ENCODE measurements at regions not wholly inside any gene's neighbourhood (a gene's known extent, or its start where the extent isn't known, plus 50 kb on each side); places are given as distances from the start of the nearest gene placed in this dataset.

DNA sequence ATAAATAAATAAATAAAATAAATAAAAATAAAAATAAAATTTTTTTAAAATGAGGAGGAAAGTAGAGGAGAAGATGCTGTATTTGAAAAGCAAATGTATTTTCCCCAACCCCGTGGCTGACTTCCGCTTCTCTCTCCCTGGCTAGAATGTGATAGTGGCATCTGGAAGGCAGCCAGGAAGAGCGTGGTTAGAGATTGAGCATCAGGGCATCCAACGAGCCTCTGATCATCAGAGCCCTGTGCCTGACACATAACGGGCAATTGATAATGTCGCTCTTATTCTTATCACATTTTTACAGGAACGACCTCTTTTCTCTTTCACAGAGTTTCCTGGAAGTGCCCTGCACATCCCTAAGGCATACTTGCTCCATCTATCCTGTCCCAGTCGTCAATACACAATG is 496.9 kb upstream of the TMEM132C start:
- Histone ChIP-seq H3K9me3 (replicated peaks in 1 of 3) (no peaks in the 10 kb centered on the region), H3K27me3 (no peaks in the 10 kb centered on the region), H3K4me3 (no peak overlapping the region), H3K36me3 (replicated peaks in 1 of 2) (no peaks in the 10 kb centered on the region), H3K27ac (no peak overlapping the region), H3K4me1 (replicated peaks in 1 of 2) (no peaks in the 10 kb centered on the region)
- TF ChIP-seq POLR2A (IDR thresholded peaks at IDR 0.05): no peak
- TF ChIP-seq, protein P1, sequence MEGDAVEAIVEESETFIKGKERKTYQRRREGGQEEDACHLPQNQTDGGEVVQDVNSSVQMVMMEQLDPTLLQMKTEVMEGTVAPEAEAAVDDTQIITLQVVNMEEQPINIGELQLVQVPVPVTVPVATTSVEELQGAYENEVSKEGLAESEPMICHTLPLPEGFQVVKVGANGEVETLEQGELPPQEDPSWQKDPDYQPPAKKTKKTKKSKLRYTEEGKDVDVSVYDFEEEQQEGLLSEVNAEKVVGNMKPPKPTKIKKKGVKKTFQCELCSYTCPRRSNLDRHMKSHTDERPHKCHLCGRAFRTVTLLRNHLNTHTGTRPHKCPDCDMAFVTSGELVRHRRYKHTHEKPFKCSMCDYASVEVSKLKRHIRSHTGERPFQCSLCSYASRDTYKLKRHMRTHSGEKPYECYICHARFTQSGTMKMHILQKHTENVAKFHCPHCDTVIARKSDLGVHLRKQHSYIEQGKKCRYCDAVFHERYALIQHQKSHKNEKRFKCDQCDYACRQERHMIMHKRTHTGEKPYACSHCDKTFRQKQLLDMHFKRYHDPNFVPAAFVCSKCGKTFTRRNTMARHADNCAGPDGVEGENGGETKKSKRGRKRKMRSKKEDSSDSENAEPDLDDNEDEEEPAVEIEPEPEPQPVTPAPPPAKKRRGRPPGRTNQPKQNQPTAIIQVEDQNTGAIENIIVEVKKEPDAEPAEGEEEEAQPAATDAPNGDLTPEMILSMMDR (IDR thresholded peaks at IDR 0.05): no peak
- no peak for DNase-seq
- intact Hi-C loops (cut with DNase I): no loop called here
- WGBS, 4 donors: 54 to 59% (median 57%) methylated on average over 8 of the region's 8 CpGs

DNA sequence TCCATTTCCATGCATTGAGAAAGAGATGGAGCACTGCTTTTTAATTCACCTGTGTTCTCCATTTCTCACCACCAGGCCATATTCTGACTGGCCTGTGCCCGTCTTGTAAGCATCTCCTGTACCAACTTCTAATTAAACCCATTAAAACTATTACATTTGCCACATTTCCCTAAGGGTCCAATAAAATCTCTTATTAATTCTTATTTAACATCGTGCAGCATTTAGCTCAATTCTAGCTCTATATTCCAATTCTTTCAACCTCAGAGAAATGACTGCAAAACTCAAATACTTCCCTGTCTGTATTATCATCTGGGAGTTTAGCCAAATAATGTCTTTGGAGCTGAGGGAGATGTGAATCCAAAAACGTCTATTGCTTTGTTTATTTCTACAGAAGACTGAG is 495.4 kb upstream of the TMEM132C start:
- intact Hi-C loops (cut with DNase I): no loop called here
- no peak for TF ChIP-seq POLR2A (IDR thresholded peaks at IDR 0.05)
- TF ChIP-seq, protein P1 (IDR thresholded peaks at IDR 0.05): no peak
- Histone ChIP-seq H3K27ac (no peak overlapping the region), H3K4me3 (no peak overlapping the region), H3K27me3 (no peaks in the 10 kb centered on the region), H3K9me3 (replicated peaks in 1 of 3) (no peaks in the 10 kb centered on the region), H3K4me1 (replicated peaks in 1 of 2) (no peaks in the 10 kb centered on the region), H3K36me3 (replicated peaks in 1 of 2) (no peaks in the 10 kb centered on the region)
- no peak for DNase-seq
- 52 to 64% (median 58%) methylated on average over 3 of the region's 3 CpGs for WGBS, 4 donors

DNA sequence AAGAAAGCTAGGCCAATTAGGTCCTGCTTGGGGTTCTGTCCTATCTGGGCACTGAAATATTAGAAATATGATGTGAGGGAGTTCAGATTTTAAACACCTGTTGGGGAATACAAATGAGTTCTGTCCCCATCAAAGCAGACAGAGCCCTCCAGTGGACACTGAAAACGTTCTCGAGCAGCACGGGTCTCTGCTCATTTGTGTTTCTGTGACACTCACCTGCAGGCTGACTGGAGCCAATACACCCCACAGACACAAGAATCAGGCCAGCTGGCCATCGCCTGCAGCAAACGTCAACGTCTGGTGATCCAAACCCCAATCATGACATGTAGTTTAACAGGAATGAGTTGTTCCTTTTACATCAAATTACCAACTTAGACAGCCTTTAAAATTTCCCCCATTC is 493.4 kb upstream of the TMEM132C start:
- no peaks in the 10 kb centered on the region for H3K27me3 ChIP-seq
- H3K36me3 ChIP-seq (replicated peaks in 1 of 2): no peaks in the 10 kb centered on the region
- TF ChIP-seq POLR2A (IDR thresholded peaks at IDR 0.05): no peak
- TF ChIP-seq, protein P1 (IDR thresholded peaks at IDR 0.05): peak in 1 of 6 experiments; percentile 31
- peak in 1 of 7 donors; percentile 69 for DNase-seq
- H3K9me3 ChIP-seq (replicated peaks in 1 of 3): no peaks in the 10 kb centered on the region
- WGBS, 4 donors: 44 to 63% (median 61%) methylated on average over 6 of the region's 6 CpGs
- H3K27ac ChIP-seq: no peak overlapping the region
- H3K4me1 ChIP-seq (replicated peaks in 1 of 2): no peaks in the 10 kb centered on the region
- intact Hi-C loops (cut with DNase I): no loop called here
- no peak overlapping the region for H3K4me3 ChIP-seq

DNA sequence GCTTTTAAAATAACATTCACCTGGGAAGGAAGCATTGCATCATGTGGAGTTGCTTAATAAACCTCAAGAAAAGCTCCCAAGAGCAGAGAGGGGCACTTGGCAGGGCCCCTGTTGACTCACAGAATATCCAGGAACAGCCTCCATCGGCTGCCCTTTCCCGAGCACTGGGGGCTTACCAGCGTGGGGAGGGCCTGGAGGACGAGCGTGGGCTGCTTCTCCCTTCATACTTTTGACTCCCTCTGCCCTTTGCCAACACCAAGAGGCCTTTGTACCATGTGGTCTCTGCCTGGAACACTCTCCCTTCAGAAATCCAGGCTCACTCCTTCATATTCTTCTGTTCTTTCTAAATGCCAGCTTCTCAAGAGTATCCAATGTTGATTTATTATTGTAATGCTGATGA is 492.1 kb upstream of the TMEM132C start:
- DNase-seq: no peak
- H3K4me1 ChIP-seq (replicated peaks in 1 of 2): no peaks in the 10 kb centered on the region
- H3K27me3 ChIP-seq: no peaks in the 10 kb centered on the region
- 57 to 72% (median 65%) methylated on average over 5 of the region's 5 CpGs for WGBS, 4 donors
- TF ChIP-seq, protein P1 (IDR thresholded peaks at IDR 0.05): no peak
- TF ChIP-seq POLR2A (IDR thresholded peaks at IDR 0.05): no peak
- no peaks in the 10 kb centered on the region for H3K36me3 ChIP-seq (replicated peaks in 1 of 2)
- intact Hi-C loops (cut with DNase I): no loop called here
- no peak overlapping the region for H3K4me3 ChIP-seq
- H3K27ac ChIP-seq: no peak overlapping the region
- no peaks in the 10 kb centered on the region for H3K9me3 ChIP-seq (replicated peaks in 1 of 3)

All from adrenal gland (tissue), 9 donors.